ENCODE measurements at regions not wholly inside any gene's neighbourhood (a gene's known extent, or its start where the extent isn't known, plus 50 kb on each side); places are given as distances from the start of the nearest gene placed in this dataset.

- no peak for DNase-seq
Measured at GRCh38 chr11:128213461-128213860, 373.9 kb downstream of the ETS1 start.

- DNase-seq = no peak
Measured at GRCh38 chr11:128212324-128212723, 375.0 kb downstream of the ETS1 start.

DNA sequence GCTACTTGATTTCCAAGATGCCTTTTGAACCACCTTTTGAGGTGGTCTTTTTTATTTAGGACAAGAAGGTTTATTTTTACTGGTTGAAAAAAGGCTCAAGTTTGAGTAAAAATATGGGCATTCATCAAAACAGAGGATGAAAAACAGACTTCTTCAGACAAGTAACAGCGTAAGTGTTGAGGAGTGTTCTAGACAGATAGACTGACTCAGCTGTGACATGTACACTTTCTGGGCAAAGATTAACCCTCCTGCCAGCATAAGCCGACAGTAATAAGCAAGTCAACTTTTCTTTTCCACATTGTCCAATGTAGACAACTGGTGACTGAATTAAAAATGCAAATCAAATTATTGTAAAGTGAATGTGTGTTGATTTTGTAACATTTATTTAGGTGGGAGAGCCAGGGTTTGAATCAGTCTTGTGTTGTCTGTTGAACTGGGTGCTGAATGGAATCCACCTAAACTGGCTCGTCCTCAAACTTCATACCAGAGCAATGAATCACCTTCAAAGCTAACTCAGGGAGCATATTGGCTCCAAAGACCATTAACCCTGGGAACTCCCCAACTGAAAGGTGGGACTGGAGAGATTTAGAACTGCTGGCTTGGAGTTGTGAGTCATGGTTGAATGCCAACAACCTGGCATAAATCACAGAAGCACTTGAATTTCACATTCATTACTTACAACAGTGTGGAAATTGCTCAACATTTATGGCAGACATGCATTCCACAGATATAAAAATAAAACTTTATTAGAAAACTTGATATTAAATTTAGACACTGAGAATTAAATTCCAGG, 377.0 kb downstream of the ETS1 start:
- DNase-seq = no peak

- no peak for DNase-seq
Measured at GRCh38 chr11:128209138-128209435, 378.3 kb downstream of the ETS1 start.

GRCh38 chr11:128208329-128209137, 378.8 kb downstream of the ETS1 start:
- no peak for DNase-seq

- no peak for DNase-seq
Measured at GRCh38 chr11:128207861-128208321, 379.5 kb downstream of the ETS1 start.

DNA sequence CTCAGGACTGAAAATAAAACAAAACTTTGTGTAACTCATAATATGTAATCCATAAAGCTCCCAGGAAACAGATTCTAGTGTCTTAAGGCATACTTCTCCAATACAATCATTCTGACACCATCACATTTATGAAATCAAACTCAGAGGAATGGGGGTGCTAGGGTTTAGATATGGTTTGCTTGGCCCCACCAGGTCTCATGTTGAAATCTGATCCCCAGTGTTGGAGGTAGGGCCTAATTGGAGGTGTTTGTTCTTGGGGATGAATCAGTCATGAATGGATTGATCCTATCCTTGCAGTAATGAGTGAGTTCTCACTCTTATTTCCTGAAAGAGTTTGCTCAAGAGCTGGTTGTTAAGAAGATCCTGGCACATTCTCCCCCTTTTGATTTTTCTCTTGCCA, 380.9 kb downstream of the ETS1 start:
- no peak for DNase-seq

- no peak for DNase-seq
Measured at GRCh38 chr11:128205796-128206195, 381.6 kb downstream of the ETS1 start.

- DNase-seq = no peak
Measured at GRCh38 chr11:128204898-128205297, 382.5 kb downstream of the ETS1 start.

DNA sequence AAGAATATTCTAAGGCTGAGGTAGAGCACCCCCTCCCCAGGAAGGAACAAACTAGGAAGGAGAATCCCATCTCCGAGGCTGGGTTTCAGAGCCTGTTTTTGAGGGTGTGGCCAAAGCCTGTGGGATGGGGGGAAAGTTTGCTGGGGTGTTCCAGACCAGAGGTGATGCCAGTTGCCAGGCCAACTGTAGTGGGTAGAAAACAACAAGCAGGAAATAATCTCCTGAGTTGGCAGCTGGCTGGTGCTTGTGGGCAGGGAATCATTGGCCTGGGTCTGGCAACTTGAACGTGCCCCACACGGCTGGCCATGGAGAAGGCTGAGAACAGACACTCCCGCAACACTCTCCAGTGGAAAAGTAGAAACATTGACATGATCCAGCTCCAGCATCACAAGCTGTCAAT, 385.6 kb downstream of the ETS1 start:
- DNase-seq = no peak

DNA sequence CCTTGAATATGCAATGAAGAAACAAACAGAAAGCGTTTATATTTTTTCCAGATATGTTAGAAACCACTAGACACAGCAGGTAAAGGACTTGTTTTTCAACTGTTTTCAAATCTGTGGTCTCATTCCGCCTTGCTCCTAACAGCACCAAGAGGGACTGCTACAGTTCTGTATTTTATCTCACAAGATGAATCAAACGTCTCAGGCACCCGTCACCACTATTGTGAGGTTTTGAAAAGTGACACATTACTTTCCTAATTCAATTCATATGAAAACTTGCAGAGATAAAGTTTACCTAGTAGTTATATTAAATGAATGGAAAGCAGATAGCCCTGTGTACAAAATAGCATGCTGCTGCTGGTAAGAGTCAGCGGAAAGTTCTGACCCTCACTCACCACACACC, 386.3 kb downstream of the ETS1 start:
- no peak for DNase-seq

DNA sequence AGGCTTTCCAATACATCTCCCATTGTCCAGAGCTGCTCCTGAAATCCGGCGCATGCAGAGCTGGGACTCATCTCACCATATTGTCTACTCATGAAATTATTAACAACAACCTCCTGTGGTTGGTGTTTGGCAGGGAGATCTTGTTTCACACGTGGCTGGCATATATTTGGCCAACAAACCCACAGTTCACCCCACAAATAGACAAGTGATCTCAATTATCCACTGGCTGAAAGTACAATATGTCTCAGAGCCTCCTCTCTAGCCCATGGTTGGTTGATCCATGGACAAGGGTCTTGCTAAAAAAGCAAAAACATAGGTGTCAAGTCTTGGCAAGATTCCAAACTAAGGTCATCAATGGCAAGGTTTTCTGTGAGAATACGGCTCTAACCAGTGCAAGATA, 386.9 kb downstream of the ETS1 start:
- DNase-seq = no peak

GRCh38 chr11:128198216-128198772, 389.1 kb downstream of the ETS1 start:
- no peak for DNase-seq

- no peak for DNase-seq
Measured at GRCh38 chr11:128196235-128196634, 391.1 kb downstream of the ETS1 start.

DNA sequence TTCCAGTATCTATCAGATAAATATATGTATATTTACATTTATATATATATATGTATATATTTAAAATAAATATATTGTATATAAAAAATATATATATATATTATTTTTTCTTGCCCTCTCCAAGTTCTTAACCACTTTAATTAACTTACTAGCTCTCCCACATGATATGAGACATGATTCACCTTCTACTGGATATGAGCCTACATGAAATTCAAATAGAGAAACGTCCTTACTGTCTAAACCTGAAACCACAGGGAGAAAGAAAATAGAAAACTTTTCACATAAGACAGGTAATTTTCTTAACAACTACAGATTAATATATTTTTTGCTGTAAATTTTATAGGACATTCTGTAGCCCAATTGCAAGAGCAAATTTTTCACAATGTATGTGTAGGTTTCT, 391.6 kb downstream of the ETS1 start:
- no peak for DNase-seq

GRCh38 chr11:128195057-128195751, 392.2 kb downstream of the ETS1 start:
- no peak for DNase-seq

DNA sequence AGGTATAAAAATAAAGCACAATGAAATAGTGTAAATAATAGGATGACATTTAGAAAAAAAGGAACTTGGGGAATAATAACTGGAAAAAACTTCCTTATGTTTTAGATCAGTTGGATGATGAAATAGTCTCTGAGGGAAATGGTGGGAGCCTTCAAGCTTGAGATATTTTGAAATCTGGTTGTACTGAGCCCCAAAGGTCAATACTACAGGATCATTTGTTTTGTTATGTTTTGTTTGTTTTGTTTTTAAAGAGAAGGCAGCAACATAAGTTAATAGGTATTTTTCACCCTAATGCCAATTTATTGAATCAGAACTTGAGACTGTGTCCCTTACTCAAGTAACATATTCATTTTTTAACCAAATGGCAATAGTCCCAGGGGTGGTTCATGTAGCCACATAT, 393.1 kb downstream of the ETS1 start:
- no peak for DNase-seq

DNA sequence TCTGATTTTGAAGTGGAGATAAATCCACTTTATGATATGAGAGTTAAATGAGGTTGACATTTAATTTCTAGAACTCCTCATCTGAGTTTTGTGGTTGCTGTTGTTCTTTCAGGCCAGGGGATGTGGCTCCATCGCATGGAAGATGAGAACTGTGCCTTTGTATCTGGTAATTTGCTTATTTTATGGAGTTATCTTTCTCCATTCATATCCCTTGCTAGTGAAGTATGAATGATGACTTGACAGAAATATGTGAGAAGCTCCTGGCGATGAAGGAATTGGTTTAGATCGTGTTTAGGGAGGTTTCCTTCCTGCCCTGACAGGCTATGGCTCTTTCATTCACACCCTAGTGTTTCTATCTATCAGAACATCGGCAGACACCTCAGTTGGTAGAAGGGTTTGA, 393.7 kb downstream of the ETS1 start:
- no peak for DNase-seq

DNA sequence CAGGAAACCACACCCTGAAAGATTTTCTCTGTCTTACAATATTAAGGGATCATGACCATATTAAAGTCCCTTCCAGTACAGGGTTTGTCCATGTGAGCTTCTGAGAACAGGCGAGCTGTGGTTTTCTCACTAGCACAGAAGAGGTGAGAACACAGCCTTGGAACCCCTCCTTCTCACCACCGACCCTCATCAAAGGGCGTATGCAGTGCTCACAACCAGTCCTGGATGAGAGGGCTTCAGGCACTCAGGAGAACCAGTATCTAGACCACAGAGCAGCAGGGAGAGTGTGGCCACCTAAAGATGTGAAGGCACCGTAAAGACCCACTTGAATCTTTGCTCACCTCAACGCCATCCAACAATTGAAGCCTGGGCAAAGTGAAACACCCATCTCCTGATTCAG, 397.0 kb downstream of the ETS1 start:
- no peak for DNase-seq

DNA sequence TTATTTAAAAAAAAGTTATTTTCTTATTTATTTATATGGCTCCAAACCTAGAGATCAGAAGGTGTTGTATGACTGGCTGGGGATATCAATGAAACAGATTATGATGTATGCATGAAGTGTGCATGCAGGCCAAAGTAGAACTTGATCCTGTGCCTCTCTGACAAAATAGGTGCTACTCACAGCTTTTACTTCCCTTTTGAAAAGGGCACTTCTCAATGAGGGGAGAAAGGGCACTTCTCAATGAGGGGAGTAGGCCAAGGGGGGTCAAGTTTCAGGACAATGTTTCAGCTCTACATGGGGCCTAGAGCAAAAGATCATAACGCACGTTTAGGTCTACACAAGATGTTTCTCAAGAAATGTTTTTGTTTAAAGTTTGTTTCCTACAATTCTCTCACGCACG, 397.5 kb downstream of the ETS1 start:
- DNase-seq = no peak

DNA sequence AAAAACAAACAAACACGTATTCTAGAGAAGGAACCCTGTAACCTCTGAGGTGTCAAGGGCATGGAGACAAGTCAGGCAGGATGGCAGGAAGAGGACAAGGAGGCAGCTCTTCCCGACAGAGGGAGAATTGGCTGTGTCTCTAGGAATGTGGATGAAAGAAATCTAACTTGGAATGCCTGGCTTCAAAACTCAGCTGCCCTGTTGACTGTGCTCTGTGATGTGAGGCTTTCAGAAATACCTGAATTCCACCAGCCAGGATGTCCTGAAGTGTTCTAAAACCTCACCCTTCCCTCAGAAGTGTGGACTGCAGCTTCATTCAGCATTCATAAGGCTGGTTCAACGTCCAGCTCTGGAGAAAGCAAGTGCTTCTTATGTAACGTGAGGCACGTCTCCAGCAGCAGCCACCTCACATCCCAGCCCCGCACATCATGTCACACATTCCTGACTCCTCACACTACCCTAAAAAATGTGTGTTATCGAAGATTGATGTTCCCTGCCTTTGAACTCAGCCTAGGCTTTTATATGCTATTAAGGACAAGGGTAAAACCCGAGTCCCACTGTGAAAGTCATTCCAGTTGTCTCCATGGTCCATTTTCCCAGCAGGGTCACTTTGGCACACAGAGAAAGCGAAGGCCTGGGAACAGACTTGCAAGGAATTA, 398.9 kb downstream of the ETS1 start:
- no peak for DNase-seq

DNA sequence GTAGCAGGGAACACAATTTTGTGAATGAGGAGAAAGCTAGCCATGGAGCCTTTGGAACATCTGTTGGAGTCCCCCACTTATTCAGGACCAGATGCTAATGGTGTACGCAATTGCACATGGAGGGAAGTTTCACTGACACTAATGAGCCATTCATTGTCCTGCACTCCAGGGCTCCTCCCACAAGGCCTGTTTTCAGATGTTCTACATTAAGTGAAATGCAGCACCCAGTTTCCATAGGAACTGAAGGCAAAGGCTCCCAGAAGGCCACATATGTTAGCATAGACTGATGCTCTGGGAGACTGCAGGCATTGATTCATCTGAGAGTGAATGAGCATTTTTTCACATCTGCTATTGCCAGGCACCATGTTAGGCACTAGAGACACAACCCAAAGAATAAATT, 399.5 kb downstream of the ETS1 start:
- peak; percentile 7 for DNase-seq

DNA sequence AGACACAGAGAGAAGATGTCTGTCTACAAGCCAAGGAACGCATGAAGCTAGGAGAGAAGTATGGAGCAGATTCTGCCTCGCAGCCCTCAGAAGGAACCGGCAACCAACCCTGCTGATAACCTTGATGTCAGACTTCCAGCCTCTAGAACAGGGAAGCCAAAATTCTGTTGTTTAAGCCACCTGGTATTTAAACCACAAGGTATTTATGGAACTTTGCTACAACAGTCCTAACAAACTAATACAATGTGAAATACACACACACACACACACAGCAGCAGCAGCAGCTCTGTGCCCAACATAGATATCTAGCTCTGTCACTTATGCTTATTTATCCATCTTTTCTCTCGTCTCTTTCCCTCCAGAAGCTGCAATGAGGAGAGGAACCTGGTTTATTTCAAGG, 400.0 kb downstream of the ETS1 start:
- DNase-seq = no peak
